SK-N-SH (cell line): ENCODE measurements at regions not wholly inside any gene's neighbourhood (a gene's known extent, or its start where the extent isn't known, plus 50 kb on each side); places are given as distances from the start of the nearest gene placed in this dataset.

Experiments
- CTCF ChIA-PET: fragments of 300-600, 350-600 bp; formaldehyde crosslinking; extraction: SDS; loops from one replicate; lab custom pipeline; 2021; lab: Yijun Ruan, JAX
- POLR2A ChIA-PET: fragments of 350-600 bp; sonication (Branson Sonifier 250); formaldehyde crosslinking; extraction: SDS; loops from one replicate; lab custom pipeline; 2020; ENCODE audit warnings: antibody characterized with exemption, inconsistent platforms; lab: Yijun Ruan, JAX
- DNase-seq: peaks from one replicate; pipeline ENCODE4 v3.0.0; 2012
- H2AFZ ChIP-seq: fragments of 200-600 bp; sonication (generic); 2 replicates; pipeline ENCODE4 v1.8.1; 2016; ENCODE audit warnings: antibody characterized with exemption, mild to moderate bottlenecking, low read depth
- H3F3A ChIP-seq: fragments of 200-600 bp; sonication (generic); replicated peaks from 2 replicates; pipeline ENCODE3; 2016; ENCODE audit warnings: antibody characterized with exemption, mild to moderate bottlenecking; ENCODE audit not compliant: insufficient read depth
- H3K27ac ChIP-seq, 2 experiments: fragments of 200-500 bp in 1 of 2; fragments of 200-600 bp in 1 of 2; sonication (Bioruptor generic) in 1 of 2; sonication (generic), shearing (Covaris generic) in 1 of 2; 2 replicates each; pipeline versions ENCODE4 v1.5.1 to v1.6.1; 2014 to 2016; ENCODE audit warnings: low read depth in 2 of 2, inconsistent platforms in 1 of 2, low read length in 1 of 2, mild to moderate bottlenecking in 1 of 2, mixed read lengths in 1 of 2
- H3K27me3 ChIP-seq: fragments of 200-600 bp; sonication (generic), shearing (Covaris generic); 2 replicates; pipeline ENCODE4 v1.6.1; 2016; ENCODE audit warnings: mixed run types; ENCODE audit not compliant: insufficient read depth
- H3K36me3 ChIP-seq, 2 experiments: fragments of 200-500 bp in 1 of 2; fragments of 200-600 bp in 1 of 2; sonication (Bioruptor generic) in 1 of 2; sonication (generic) in 1 of 2; replicated peaks in 1 of 2; 2 replicates each; pipeline versions ENCODE3 to v1.5.1; 2014 to 2016; ENCODE audit warnings: low read length in 1 of 2, mild to moderate bottlenecking in 1 of 2; ENCODE audit not compliant: insufficient read depth in 2 of 2, control insufficient read depth in 1 of 2
- H3K4me1 ChIP-seq, 2 experiments: fragments of 200-500 bp in 1 of 2; fragments of 200-600 bp in 1 of 2; sonication (Bioruptor generic) in 1 of 2; sonication (generic), shearing (Covaris generic) in 1 of 2; 2 replicates each; pipeline versions ENCODE4 v1.5.1 to v1.6.1; 2014 to 2016; ENCODE audit warnings: low read depth in 1 of 2, low read length in 1 of 2, mixed run types in 1 of 2; ENCODE audit not compliant: insufficient read depth in 2 of 2, control insufficient read depth in 1 of 2
- H3K4me2 ChIP-seq: fragments of 200-600 bp; sonication (generic), shearing (Covaris generic); 2 replicates; pipeline ENCODE4 v1.6.1; 2017; ENCODE audit warnings: mixed run types
- H3K4me3 ChIP-seq, 2 experiments: fragments of 200-500 bp in 1 of 2; fragments of 200-600 bp in 1 of 2; sonication (Bioruptor generic) in 1 of 2; sonication (generic), shearing (Covaris generic) in 1 of 2; 2 replicates each; pipeline versions ENCODE4 v1.5.1 to v1.8.1; 2014 to 2016; ENCODE audit warnings: low read depth in 2 of 2, inconsistent platforms in 1 of 2, low read length in 1 of 2, mild to moderate bottlenecking in 1 of 2, mixed read lengths in 1 of 2, moderate library complexity in 1 of 2
- H3K79me2 ChIP-seq: fragments of 200-600 bp; sonication (generic); 2 replicates; pipeline ENCODE4 v1.8.1; 2017; ENCODE audit warnings: mild to moderate bottlenecking; ENCODE audit not compliant: insufficient read depth
- H3K9ac ChIP-seq: fragments of 200-600 bp; sonication (generic); 2 replicates; pipeline ENCODE4 v1.6.1; 2017; ENCODE audit warnings: mixed run types
- H3K9me2 ChIP-seq: fragments of 200-600 bp; sonication (generic); 2 replicates; pipeline ENCODE4 v1.6.1; 2017; ENCODE audit warnings: mixed run types
- H3K9me3 ChIP-seq: fragments of 200-600 bp; sonication (generic); 2 replicates; pipeline ENCODE4 v1.6.1; 2017; ENCODE audit warnings: mixed run types, mild to moderate bottlenecking, moderate library complexity
- H4K20me1 ChIP-seq: fragments of 200-600 bp; sonication (generic); 2 replicates; pipeline ENCODE4 v1.6.1; 2017; ENCODE audit warnings: mild to moderate bottlenecking, mixed run types; ENCODE audit not compliant: insufficient read depth
- CTCF ChIP-seq: fragments of 200-600 bp; sonication (generic); IDR thresholded peaks from 2 replicates; pipeline ENCODE4 v1.6.1; 2017; ENCODE audit warnings: antibody characterized with exemption, mild to moderate bottlenecking, moderate library complexity
- EP300 ChIP-seq, 2 experiments: IDR thresholded peaks; 2 replicates each; pipeline versions ENCODE4 v1.4.0 to v1.6.1; 2012; ENCODE audit warnings: borderline replicate concordance in 1 of 2, low read depth in 1 of 2, low read length in 1 of 2
- FOSL2 ChIP-seq: IDR thresholded peaks from 2 replicates; pipeline ENCODE4 v1.4.0; 2012; ENCODE audit warnings: low read depth, mild to moderate bottlenecking, moderate library complexity, borderline replicate concordance
- FOXJ3 ChIP-seq: sonication (generic); formaldehyde crosslinking; IDR thresholded peaks from 2 replicates; pipeline ENCODE4 v1.5.1; 2020; ENCODE audit warnings: mild to moderate bottlenecking, missing genetic modification reagents
- MAX ChIP-seq: IDR thresholded peaks from 2 replicates; pipeline ENCODE4 v1.4.0; 2012; ENCODE audit warnings: low read depth
- PBX3 ChIP-seq: IDR thresholded peaks from 2 replicates; pipeline ENCODE4; 2012
- POLR2AphosphoS5 ChIP-seq: IDR thresholded peaks from 2 replicates; pipeline ENCODE4 v1.6.1; 2012; ENCODE audit warnings: low read depth, low read length
- RXRA ChIP-seq: IDR thresholded peaks from 2 replicates; pipeline ENCODE4 v1.4.0; 2012; ENCODE audit warnings: low read depth, mild to moderate bottlenecking, borderline replicate concordance
- SIN3A ChIP-seq: IDR thresholded peaks from 2 replicates; pipeline ENCODE4 v1.6.1; 2012; ENCODE audit warnings: low read depth, mild to moderate bottlenecking, low read length, moderate library complexity, borderline replicate concordance
- TAF1 ChIP-seq: IDR thresholded peaks from 2 replicates; pipeline ENCODE4 v1.6.1; 2012; ENCODE audit warnings: low read depth, mild to moderate bottlenecking, low read length, moderate library complexity, borderline replicate concordance
- TEAD4 ChIP-seq: IDR thresholded peaks from 2 replicates; pipeline ENCODE4 v1.4.0; 2012; ENCODE audit warnings: mild to moderate bottlenecking, borderline replicate concordance; ENCODE audit not compliant: insufficient read depth
- USF1 ChIP-seq: IDR thresholded peaks from 2 replicates; pipeline ENCODE4 v1.4.0; 2012; ENCODE audit warnings: low read depth, borderline replicate concordance
- WGBS: methylation state at CpG from one replicate; pipeline ENCODE4 v1.1.6; 2017; ENCODE audit warnings: low lambda C conversion rate; 5-methylcytosine and 5-hydroxymethylcytosine counted together

GRCh38 chr4:132923516-132923915, 225.6 kb upstream of the PCDH10 start:
- no peaks in the 10 kb centered on the region for H4K20me1 ChIP-seq
- WGBS: 14% methylated on average over 3 of the region's 3 CpGs
- H3K4me2 ChIP-seq: no peak overlapping the region
- no peaks in the 10 kb centered on the region for H3F3A ChIP-seq
- H3K4me3 ChIP-seq: no peak overlapping the region
- H3K9ac ChIP-seq: no peak overlapping the region
- TF ChIP-seq EP300 (IDR thresholded peaks at IDR 0.05; ENCODE audit: borderline replicate concordance in 1 of 2, low read depth in 1 of 2, low read length in 1 of 2): no peak
- no peak for TF ChIP-seq SIN3A
- no peak for TF ChIP-seq FOSL2
- no peak for TF ChIP-seq PBX3
- TF ChIP-seq FOXJ3 (CRISPR knock-in tag): no peak
- no peak for TF ChIP-seq USF1
- ChIA-PET CTCF (interaction anchor here (0.9 kb wide), 1 partner anchor 9 kb away, joined by 3 read pairs; no protein-coding TSS in a partner anchor), POLR2A (no interaction called here)
- H3K79me2 ChIP-seq: no peaks in the 10 kb centered on the region
- H3K27ac ChIP-seq: no peak overlapping the region
- no peaks in the 10 kb centered on the region for H3K9me2 ChIP-seq
- no peaks in the 10 kb centered on the region for H3K36me3 ChIP-seq
- H3K4me1 ChIP-seq: no peaks in the 10 kb centered on the region
- no peaks in the 10 kb centered on the region for H3K27me3 ChIP-seq
- DNase-seq: no peak
- no peak overlapping the region for H2AFZ ChIP-seq
- H3K9me3 ChIP-seq: no peaks in the 10 kb centered on the region

- ChIA-PET POLR2A (no interaction called here), CTCF (no interaction called here)
- Histone ChIP-seq H3K9me2 (no peaks in the 10 kb centered on the region), H2AFZ (no peak overlapping the region), H3K4me1 (no peaks in the 10 kb centered on the region), H3K27ac (no peak overlapping the region), H4K20me1 (no peaks in the 10 kb centered on the region), H3K4me2 (no peak overlapping the region), H3K36me3 (no peaks in the 10 kb centered on the region), H3F3A (no peaks in the 10 kb centered on the region), H3K9ac (no peak overlapping the region), H3K9me3 (no peaks in the 10 kb centered on the region), H3K79me2 (no peaks in the 10 kb centered on the region), H3K4me3 (no peak overlapping the region), H3K27me3 (no peaks in the 10 kb centered on the region)
- TF ChIP-seq FOXJ3 (CRISPR knock-in tag) (no peak), TEAD4 (no peak), CTCF (no peak), RXRA (no peak), POLR2AphosphoS5 (no peak), TAF1 (no peak), MAX (no peak)
- WGBS: 3% methylated on average over 2 of the region's 2 CpGs
- DNase-seq: no peak
These were observed 214.2 kb upstream of the PCDH10 start for GRCh38 chr4:132934911-132935310.
